HG03460 (cell line): ENCODE measurements at regions not wholly inside any gene's neighbourhood (a gene's known extent, or its start where the extent isn't known, plus 50 kb on each side); places are given as distances from the start of the nearest gene placed in this dataset.

Source experiments
- ATAC-seq: cut with Tn5 transposase; IDR thresholded peaks from one replicate; pipeline ENCODE4 v1.9.1; 2021; ENCODE audit not compliant: unreplicated experiment

DNA sequence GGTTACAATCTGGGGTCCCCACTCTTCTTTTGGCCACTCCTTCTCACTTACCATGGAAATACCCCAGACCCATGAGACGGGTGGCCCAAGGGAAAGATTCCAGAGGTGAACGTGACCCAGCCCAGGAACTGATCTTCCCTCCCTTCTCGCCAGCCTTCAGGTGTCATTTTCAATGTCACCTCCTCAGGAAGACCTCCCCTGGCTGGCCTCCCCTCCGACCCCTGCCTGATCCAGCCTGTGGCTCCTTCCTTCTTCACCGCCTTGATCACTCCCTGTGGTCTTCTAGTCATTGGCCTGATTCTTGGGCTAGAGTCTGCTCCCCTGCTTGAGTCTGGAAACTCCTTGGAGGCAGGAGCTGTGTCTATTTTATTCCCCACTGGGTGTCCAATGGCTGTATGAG lies 146.1 kb downstream of the SMAD6 start:
- ATAC-seq, result no peak

DNA sequence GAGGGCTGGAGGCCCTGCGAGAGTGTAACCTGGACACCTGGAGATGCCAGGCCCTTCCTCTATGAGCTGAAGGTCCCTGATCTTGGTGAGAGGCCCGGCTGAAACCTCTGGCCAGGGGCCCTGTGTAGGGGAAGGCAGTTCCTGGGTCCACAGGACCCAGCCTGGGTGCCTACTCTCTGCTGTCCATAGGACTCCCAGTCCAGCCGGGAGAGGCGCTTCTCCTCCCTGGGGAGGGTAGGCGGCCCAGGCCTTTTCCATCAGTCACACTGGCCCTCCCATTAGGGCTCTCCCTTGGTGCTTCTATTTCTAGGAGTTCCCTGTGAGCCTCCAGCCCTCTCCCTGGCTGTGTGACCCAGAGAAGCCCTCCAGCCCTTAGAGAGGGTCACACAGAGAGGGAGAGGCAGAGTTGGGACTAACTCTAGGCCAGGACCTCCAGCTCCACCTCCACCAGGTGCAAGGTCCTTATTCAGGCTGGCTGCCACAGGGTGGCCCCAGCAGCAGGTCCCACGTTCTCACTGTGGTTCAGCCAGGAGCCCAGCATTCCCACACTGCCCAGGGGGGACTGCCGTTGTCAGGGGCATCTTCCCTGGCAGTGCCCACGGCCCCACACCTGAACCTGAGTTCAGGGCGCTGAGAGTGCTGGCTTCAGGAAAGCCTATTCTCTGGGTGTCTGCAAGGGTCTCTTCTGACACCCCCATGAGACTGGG lies 146.8 kb downstream of the SMAD6 start:
- ATAC-seq, result no peak

GRCh38 chr15:66849393-66849745 lies 147.3 kb downstream of the SMAD6 start:
- no peak for ATAC-seq

DNA sequence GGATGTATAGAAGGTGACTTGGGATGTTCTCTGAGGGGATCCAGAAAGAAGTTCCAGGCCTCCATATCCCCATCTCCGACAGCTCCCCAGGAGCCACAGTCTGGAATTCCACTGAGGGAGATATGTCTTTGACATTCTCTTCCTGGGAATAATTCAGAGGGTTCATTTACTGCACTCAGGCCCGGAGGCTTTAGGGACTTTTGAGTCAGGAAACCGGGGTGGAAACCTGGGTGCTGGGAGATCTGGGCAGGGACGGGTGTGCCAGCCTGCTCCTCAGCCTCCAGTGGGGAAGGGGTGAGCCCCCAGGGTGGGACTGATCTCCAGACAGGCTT lies 147.7 kb downstream of the SMAD6 start:
- ATAC-seq, result no peak

DNA sequence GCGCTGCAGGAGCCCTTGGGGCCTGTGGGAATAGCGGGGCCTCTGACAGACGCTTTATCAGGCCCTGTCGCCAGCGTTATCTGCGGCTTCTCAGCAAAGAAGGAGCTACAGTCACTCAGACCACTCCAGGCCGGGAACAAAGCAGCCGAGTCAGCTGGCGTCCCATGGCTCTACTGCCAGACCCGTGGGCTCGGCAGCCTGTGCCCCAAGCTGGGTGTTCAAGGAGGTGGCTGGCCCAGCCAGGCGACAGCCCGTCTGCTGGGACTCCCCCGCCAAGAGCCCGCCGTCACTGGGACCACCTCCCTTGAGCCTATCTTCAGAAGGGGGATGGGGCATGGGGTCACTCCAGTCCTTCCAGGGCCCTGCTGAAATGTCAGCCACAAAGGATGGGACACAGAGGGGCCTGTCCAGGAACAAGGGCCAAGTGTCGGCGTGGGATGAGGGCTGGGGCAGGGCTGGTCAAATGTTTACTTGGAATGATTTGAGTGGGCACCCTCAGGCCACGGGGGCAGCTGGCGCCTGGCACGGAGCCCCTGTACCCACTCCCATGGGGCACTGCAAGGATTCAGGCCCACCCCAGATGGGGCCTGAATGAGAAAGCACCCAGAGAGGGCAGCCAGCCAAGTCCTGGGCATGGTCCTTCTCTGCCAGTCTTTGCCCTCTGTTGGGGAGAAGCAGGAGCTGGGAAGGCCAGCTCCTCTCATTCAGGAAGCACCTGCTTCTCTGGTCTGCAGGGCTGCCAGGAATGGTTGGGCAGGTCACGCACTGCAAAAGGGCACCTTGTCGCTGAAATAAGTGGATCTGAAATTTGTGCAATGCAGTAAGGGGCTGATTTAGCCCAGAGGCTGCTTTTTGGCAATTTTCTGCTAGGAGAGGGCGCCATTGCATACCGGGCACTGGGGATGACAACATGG lies 148.3 kb downstream of the SMAD6 start:
- no peak for ATAC-seq

DNA sequence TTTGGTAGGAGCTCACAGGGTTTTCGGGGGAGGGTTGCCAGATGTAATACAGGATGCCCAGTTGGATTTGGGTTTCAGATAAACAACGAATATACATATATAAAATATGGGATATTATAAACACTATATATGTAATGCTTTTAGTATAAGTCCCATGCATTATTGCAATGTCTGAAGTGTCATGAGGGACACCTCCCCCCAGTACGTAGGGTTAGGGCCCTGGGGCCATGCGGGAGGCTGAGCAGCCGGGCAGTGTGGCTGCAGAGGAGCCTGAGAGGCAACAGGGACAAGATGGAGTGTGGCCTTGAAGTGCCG lies 148.9 kb downstream of the SMAD6 start:
- ATAC-seq, result no peak

- peak; percentile 79 for ATAC-seq
Observed at GRCh38 chr15:66851311-66852063, 149.5 kb downstream of the SMAD6 start.

- no peak for ATAC-seq
Observed at GRCh38 chr15:66852064-66852905, 150.2 kb downstream of the SMAD6 start.

DNA sequence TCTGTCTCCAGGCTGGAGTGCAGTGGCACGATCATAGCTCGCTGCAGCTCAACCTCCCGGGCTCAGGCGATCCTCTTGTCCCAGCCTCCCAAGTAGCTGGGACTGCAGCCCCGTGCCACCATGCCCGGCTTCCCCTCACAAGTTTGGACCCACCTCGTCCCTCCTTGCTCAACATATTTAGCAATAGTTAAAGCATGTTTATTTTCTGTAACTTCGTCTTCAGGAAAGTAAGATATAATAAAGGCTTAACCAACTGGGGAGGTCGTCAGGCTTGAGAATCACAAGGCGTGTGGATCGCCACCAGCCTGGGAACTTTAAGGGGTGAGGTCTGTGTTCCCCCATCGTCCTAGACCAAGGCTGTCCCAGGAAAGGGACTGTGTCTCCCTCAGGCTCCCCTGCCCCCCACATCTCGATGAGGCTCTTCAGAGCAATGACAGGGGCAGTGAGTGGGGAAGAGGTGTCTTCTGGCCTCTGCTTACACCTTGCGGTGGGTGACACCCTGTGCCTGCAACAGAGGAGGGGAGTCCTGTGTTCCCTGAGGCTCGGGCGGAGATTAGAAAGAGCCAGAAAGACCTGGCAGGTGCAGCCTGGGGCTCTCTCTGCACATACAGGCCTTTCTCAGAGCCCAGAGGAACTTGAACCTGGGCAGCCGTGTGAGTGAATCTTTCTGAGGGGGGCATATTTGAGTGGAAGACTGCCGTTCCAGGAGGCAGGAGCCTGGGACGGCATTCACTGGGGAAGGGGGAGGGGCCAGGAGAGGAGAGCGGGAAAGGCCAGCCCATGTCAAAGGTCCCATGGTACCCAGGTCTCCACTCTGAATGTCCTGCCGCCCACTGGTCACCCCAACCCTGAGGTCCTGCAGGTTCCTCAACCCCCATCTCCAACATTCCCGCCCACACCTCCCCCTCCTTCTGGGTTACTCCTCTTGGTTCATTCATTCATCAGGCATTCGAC lies 152.3 kb downstream of the SMAD6 start:
- no peak for ATAC-seq

- no peak for ATAC-seq
Observed at GRCh38 chr15:66855041-66855440, 153.0 kb downstream of the SMAD6 start.

GRCh38 chr15:66857694-66858093 lies 155.7 kb downstream of the SMAD6 start:
- ATAC-seq, result no peak

- ATAC-seq, result no peak
Observed at GRCh38 chr15:66858423-66859207, 156.6 kb downstream of the SMAD6 start.

- no peak for ATAC-seq
Observed at GRCh38 chr15:66859688-66860253, 157.7 kb downstream of the SMAD6 start.

- ATAC-seq, result no peak
Observed at GRCh38 chr15:66860844-66861243, 158.8 kb downstream of the SMAD6 start.

DNA sequence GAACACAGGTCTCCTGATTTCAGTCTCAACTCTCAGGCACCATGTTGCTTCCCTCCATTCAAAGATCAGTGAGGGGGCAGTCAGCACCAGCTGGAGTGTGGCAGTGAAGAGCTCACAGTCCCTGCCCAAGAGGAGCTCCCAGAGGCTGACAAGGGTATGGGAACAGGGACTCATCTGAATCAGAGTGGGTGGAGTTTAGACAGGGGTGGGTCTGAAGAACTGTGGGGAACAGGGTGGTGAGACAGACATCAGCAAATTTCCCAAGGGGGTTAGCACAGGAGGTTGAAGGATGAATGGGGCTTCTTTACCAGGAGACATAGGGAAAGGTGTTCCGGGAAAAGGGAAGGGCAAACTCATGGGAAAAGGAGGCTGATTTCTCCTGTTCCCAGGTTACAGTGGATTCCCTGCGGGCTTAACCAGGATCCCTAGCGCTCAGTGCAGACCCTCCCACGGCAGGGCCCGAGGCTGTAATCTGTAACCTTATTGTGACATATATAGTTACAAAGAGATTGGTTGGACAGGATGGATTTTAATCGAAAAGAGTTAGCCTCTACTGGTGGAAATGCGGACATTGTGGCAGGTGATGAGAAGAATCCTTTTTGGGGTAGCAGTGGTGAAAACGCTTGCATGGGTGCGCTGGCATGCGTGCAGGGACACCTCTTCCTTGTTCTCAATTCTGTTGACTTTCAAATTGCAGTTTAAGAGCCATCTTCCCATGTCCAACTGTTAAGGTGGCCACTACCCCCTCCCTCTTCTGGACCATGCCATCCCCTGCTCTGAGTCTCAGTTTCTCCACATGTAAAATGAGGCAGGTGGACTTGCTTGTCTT lies 160.3 kb downstream of the SMAD6 start:
- ATAC-seq, result no peak

DNA sequence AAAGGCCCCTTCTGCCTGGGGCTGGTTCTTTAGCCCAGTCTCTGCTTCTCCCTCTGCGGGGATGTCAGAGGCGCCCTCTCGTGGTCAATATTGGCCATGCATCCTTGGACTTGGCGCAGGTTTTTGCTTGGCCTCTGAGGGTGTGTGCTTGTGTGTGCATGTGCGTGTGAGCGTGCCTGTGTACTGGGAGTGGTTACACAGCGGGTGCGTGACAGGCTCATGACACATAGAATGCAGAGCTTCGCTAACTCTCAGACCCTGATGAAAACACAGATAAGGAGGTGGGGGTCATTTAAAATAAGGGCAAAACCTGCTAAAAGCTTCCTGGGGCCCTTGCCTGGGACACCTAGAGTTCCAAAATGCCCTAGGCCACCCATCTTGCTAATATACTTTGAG lies 160.9 kb downstream of the SMAD6 start:
- no peak for ATAC-seq

DNA sequence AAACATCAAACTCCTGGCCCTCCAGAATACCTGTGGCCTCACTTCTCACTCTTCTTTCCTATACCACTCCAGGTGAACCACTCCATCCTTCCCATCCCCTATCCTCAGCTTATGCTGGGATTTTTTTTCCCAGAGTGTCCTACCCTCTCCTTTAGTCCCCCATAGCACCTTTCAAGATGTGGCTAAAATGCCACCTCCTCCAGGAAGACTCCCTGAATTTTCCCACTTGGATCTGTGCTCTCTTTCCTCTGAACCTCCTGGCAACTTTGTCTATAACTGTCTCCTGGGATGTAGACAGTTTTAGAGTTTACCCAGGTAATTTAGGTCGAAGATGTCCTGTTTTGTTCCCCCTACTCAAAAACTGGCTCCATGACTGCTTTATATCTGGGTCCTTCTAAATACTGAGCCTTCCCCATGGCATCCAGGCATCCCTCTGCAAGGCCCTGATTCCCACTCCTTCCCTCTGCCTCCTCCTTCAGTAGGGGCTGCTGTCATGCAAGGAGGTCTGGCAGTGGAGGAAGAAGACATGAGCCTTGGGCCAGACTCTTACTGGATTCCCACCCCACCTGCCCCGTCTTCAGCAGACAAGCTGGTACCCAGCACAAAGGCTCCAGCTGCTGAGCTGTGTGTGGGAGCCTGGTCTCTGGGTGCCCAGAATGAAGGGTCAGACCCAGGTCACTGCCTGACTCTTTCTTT lies 161.5 kb downstream of the SMAD6 start:
- ATAC-seq, result no peak
